ENCODE measurements at regions not wholly inside any gene's neighbourhood (a gene's known extent, or its start where the extent isn't known, plus 50 kb on each side); places are given as distances from the start of the nearest gene placed in this dataset.

DNA sequence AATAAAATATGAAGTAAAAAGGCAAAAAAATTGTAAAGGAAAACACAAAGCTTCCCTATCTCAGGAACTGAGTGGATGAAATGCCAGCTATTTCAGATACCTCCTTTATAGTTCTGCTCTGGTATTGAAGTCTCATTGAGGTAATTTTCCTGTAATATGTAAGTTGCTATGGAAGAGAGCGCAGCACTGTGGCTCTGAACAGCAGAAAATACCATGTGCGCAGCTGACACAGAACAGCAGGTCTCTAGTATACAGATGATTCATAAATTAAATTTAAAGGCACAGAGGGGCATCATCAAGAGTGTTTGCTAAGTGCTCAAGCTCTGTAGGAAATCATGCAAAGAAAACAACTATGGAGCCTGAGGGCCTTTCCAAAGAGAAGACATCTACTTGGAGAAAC is 315.3 kb upstream of the CDH7 start:
- Histone ChIP-seq H3K4me2 (ENCODE audit: low read depth, low read length) (no peak overlapping the region), H3K9ac (ENCODE audit: insufficient read depth, low read depth, low read length) (no peak overlapping the region), H3K4me1 (ENCODE audit: insufficient read depth, low read length) (no peaks in the 10 kb centered on the region), H4K20me1 (ENCODE audit: insufficient read depth, low read length) (no peaks in the 10 kb centered on the region), H3K27ac (ENCODE audit: extremely low read length, insufficient read depth, low read length) (no peak overlapping the region), H3K36me3 (replicated peaks in 1 of 2; ENCODE audit: control insufficient read depth in 1 of 2, insufficient read depth in 2 of 2, low read length in 2 of 2) (no peaks in the 10 kb centered on the region), H3K79me2 (ENCODE audit: insufficient read depth, low read length) (no peaks in the 10 kb centered on the region), H3K9me3 (ENCODE audit: low read length) (no peaks in the 10 kb centered on the region), H2AFZ (ENCODE audit: low read length) (no peak overlapping the region), H3K4me3 (replicated peaks in 1 of 3; ENCODE audit: insufficient read depth in 1 of 3, low read depth in 2 of 3, low read length in 3 of 3) (no peak overlapping the region), H3K27me3 (ENCODE audit: control insufficient read depth in 1 of 2, insufficient read depth in 2 of 2, low read length in 2 of 2) (no peaks in the 10 kb centered on the region)
- intact Hi-C loops (cut with micrococcal nuclease; ENCODE audit: unreplicated experiment) (loop anchor here (5.0 kb wide), 1 partner anchor 1333 kb away; no protein-coding TSS in a partner anchor), in situ Hi-C loops (cut with HindIII; ENCODE audit: extremely low pct_ligation_motif_present, low pct_unique_long_range_greater_than_20kb) (no loop called here)
- FAIRE-seq (no peak), ATAC-seq (no peak), DNase-seq (ENCODE audit: low spot score) (no peak)
- 7% methylated on average over 2 of the region's 2 CpGs for WGBS (ENCODE audit: low lambda C conversion rate)
- ChIA-PET POLR2A (no interaction called here), CTCF (ENCODE audit: low intra/inter-chr PET ratio, low total read pairs) (no interaction called here)
- BruUV-seq (replicated peaks): no TSS peak
- TF ChIP-seq ZNF510 (CRISPR knock-in tag; IDR thresholded peaks at IDR 0.05; ENCODE audit: low read depth) (no peak), ZNF225 (CRISPR knock-in tag; IDR thresholded peaks at IDR 0.05) (no peak), ZNF354B (CRISPR knock-in tag; IDR thresholded peaks at IDR 0.05) (no peak), ZNF749 (CRISPR knock-in tag; IDR thresholded peaks at IDR 0.05; ENCODE audit: borderline replicate concordance) (no peak), PHF5A (CRISPR knock-in tag; IDR thresholded peaks at IDR 0.05; ENCODE audit: low read depth, unreplicated experiment) (no peak)
- TF ChIP-seq, protein P1, sequence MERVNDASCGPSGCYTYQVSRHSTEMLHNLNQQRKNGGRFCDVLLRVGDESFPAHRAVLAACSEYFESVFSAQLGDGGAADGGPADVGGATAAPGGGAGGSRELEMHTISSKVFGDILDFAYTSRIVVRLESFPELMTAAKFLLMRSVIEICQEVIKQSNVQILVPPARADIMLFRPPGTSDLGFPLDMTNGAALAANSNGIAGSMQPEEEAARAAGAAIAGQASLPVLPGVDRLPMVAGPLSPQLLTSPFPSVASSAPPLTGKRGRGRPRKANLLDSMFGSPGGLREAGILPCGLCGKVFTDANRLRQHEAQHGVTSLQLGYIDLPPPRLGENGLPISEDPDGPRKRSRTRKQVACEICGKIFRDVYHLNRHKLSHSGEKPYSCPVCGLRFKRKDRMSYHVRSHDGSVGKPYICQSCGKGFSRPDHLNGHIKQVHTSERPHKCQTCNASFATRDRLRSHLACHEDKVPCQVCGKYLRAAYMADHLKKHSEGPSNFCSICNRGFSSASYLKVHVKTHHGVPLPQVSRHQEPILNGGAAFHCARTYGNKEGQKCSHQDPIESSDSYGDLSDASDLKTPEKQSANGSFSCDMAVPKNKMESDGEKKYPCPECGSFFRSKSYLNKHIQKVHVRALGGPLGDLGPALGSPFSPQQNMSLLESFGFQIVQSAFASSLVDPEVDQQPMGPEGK (CRISPR knock-in tag; IDR thresholded peaks at IDR 0.05): no peak
- TF ChIP-seq, protein P2, sequence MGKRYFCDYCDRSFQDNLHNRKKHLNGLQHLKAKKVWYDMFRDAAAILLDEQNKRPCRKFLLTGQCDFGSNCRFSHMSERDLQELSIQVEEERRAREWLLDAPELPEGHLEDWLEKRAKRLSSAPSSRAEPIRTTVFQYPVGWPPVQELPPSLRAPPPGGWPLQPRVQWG (CRISPR knock-in tag; IDR thresholded peaks at IDR 0.05; ENCODE audit: borderline replicate concordance, low read depth): no peak
- TF ChIP-seq, protein P3, sequence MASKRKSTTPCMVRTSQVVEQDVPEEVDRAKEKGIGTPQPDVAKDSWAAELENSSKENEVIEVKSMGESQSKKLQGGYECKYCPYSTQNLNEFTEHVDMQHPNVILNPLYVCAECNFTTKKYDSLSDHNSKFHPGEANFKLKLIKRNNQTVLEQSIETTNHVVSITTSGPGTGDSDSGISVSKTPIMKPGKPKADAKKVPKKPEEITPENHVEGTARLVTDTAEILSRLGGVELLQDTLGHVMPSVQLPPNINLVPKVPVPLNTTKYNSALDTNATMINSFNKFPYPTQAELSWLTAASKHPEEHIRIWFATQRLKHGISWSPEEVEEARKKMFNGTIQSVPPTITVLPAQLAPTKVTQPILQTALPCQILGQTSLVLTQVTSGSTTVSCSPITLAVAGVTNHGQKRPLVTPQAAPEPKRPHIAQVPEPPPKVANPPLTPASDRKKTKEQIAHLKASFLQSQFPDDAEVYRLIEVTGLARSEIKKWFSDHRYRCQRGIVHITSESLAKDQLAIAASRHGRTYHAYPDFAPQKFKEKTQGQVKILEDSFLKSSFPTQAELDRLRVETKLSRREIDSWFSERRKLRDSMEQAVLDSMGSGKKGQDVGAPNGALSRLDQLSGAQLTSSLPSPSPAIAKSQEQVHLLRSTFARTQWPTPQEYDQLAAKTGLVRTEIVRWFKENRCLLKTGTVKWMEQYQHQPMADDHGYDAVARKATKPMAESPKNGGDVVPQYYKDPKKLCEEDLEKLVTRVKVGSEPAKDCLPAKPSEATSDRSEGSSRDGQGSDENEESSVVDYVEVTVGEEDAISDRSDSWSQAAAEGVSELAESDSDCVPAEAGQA (IDR thresholded peaks at IDR 0.05; ENCODE audit: low read depth): no peak
- TF ChIP-seq, protein P3 (CRISPR knock-in tag; IDR thresholded peaks at IDR 0.05; ENCODE audit: borderline replicate concordance): no peak
- TF ChIP-seq, protein P4, sequence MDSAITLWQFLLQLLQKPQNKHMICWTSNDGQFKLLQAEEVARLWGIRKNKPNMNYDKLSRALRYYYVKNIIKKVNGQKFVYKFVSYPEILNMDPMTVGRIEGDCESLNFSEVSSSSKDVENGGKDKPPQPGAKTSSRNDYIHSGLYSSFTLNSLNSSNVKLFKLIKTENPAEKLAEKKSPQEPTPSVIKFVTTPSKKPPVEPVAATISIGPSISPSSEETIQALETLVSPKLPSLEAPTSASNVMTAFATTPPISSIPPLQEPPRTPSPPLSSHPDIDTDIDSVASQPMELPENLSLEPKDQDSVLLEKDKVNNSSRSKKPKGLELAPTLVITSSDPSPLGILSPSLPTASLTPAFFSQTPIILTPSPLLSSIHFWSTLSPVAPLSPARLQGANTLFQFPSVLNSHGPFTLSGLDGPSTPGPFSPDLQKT (CRISPR knock-in tag; IDR thresholded peaks at IDR 0.05; ENCODE audit: borderline replicate concordance): no peak
- TF ChIP-seq, protein P5, sequence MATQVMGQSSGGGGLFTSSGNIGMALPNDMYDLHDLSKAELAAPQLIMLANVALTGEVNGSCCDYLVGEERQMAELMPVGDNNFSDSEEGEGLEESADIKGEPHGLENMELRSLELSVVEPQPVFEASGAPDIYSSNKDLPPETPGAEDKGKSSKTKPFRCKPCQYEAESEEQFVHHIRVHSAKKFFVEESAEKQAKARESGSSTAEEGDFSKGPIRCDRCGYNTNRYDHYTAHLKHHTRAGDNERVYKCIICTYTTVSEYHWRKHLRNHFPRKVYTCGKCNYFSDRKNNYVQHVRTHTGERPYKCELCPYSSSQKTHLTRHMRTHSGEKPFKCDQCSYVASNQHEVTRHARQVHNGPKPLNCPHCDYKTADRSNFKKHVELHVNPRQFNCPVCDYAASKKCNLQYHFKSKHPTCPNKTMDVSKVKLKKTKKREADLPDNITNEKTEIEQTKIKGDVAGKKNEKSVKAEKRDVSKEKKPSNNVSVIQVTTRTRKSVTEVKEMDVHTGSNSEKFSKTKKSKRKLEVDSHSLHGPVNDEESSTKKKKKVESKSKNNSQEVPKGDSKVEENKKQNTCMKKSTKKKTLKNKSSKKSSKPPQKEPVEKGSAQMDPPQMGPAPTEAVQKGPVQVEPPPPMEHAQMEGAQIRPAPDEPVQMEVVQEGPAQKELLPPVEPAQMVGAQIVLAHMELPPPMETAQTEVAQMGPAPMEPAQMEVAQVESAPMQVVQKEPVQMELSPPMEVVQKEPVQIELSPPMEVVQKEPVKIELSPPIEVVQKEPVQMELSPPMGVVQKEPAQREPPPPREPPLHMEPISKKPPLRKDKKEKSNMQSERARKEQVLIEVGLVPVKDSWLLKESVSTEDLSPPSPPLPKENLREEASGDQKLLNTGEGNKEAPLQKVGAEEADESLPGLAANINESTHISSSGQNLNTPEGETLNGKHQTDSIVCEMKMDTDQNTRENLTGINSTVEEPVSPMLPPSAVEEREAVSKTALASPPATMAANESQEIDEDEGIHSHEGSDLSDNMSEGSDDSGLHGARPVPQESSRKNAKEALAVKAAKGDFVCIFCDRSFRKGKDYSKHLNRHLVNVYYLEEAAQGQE (IDR thresholded peaks at IDR 0.05; ENCODE audit: borderline replicate concordance in 1 of 2, low read depth in 1 of 2, low read length in 2 of 2): no peak
